K562 (cell line): ENCODE measurements at regions not wholly inside any gene's neighbourhood (a gene's known extent, or its start where the extent isn't known, plus 50 kb on each side); places are given as distances from the start of the nearest gene placed in this dataset.
A peak's percentile ranks its signal among the peaks of the same experiment; 100 is the strongest.

ENCODE experiments used
- ARNT ChIP-seq, 2 experiments: fragments of 450-650 bp; IDR thresholded peaks; 2 replicates each; pipeline ENCODE4 v1.6.1; 2016; ENCODE audit warnings: mild to moderate bottlenecking in 1 of 2
- ASH1L ChIP-seq: fragments of 450-650 bp; IDR thresholded peaks from 2 replicates; pipeline ENCODE4 v1.6.1; 2018; ENCODE audit warnings: borderline replicate concordance, mild to moderate bottlenecking, low read depth; ENCODE audit not compliant: partially characterized antibody
- ATF2 ChIP-seq: sonication (generic); formaldehyde crosslinking; IDR thresholded peaks from 2 replicates; pipeline ENCODE4 v1.8.1; 2022; ENCODE audit warnings: missing genetic modification reagents
- C11orf30 ChIP-seq: fragments of 450-650 bp; IDR thresholded peaks from 2 replicates; pipeline ENCODE4 v1.6.1; 2016; ENCODE audit warnings: low read depth, mild to moderate bottlenecking
- CBX3 ChIP-seq, 2 experiments: IDR thresholded peaks; 1 replicate in 1 of 2; 2 replicates in 1 of 2; pipeline ENCODE4 v1.6.1; 2012; ENCODE audit warnings: inconsistent platforms in 2 of 2, low read length in 2 of 2, borderline replicate concordance in 1 of 2, control low read depth in 1 of 2
- CREB3 ChIP-seq: fragments of 450-650 bp; conservative IDR thresholded peaks from 2 replicates; pipeline ENCODE4 v1.6.1; 2016; ENCODE audit warnings: missing genetic modification characterization, low read depth, mild to moderate bottlenecking, missing compliant biosample characterization, moderate library complexity
- KAT7 ChIP-seq: sonication (generic); formaldehyde crosslinking; IDR thresholded peaks from 2 replicates; pipeline ENCODE4 v1.8.0; 2022; ENCODE audit warnings: missing genetic modification reagents, mild to moderate bottlenecking, borderline replicate concordance
- KLF16 ChIP-seq: IDR thresholded peaks from 2 replicates; pipeline ENCODE4 v1.6.1; 2016; ENCODE audit warnings: antibody characterized with exemption
- MYBL2 ChIP-seq, 2 experiments: fragments of 450-650 bp in 1 of 2; sonication (generic) in 1 of 2; formaldehyde crosslinking in 1 of 2; IDR thresholded peaks; 2 replicates each; pipeline versions ENCODE4 v1.6.1 to v1.8.1; 2017 to 2022; ENCODE audit warnings: borderline replicate concordance in 1 of 2, inconsistent platforms in 1 of 2, low read depth in 1 of 2, mild to moderate bottlenecking in 1 of 2, missing genetic modification reagents in 1 of 2, moderate library complexity in 1 of 2
- NFE2 ChIP-seq: IDR thresholded peaks from 2 replicates; pipeline ENCODE4 v1.6.1; 2014; ENCODE audit warnings: antibody characterized with exemption, low read depth
- PHB2 ChIP-seq: fragments of 450-650 bp; IDR thresholded peaks from 2 replicates; pipeline ENCODE4 v1.6.1; 2017; ENCODE audit warnings: low read depth
- PKNOX1 ChIP-seq: fragments of 450-650 bp; IDR thresholded peaks from 2 replicates; pipeline ENCODE4 v1.6.1; 2016
- PRMT5 ChIP-seq: sonication (generic); formaldehyde crosslinking; IDR thresholded peaks from 2 replicates; pipeline ENCODE4 v1.5.0; 2020; ENCODE audit warnings: missing genetic modification reagents
- PTBP1 ChIP-seq: fragments of 200-400 bp; formaldehyde crosslinking; IDR thresholded peaks from 2 replicates; pipeline ENCODE4 v1.6.1; 2017; ENCODE audit warnings: low read depth, low read length
- RBFOX2 ChIP-seq: fragments of 200-400 bp; formaldehyde crosslinking; IDR thresholded peaks from 2 replicates; pipeline ENCODE4 v1.6.1; 2017; ENCODE audit warnings: low read depth, mild to moderate bottlenecking, low read length, moderate library complexity
- RBM17 ChIP-seq: fragments of 200-400 bp; formaldehyde crosslinking; IDR thresholded peaks from 2 replicates; pipeline ENCODE4 v1.6.1; 2017; ENCODE audit warnings: low read depth, mild to moderate bottlenecking, low read length, borderline replicate concordance
- UBTF ChIP-seq, 2 experiments: IDR thresholded peaks; 2 replicates each; pipeline ENCODE4 v1.6.1; 2012; ENCODE audit warnings: improper control_type of control experiment in 2 of 2, low read depth in 2 of 2, low read length in 2 of 2, borderline replicate concordance in 1 of 2
- ZNF655 ChIP-seq: fragments of 250-450 bp; sonication (Bioruptor Pico); IDR thresholded peaks from 2 replicates; pipeline ENCODE4 v1.5.0; 2021

GRCh38 chr6:26216886-26217713, 129.9 kb downstream of the HFE start (continued):
- no peak for TF ChIP-seq ASH1L
- TF ChIP-seq PHB2 = no peak
- TF ChIP-seq ARNT (IDR thresholded peaks at IDR 0.05) = peak; percentile 12 to 19; a peak in 2 of 4 replicates
- peak; percentile 59; the same call in 1 of the 2 replicates for TF ChIP-seq PRMT5 (CRISPR knock-in tag)
- TF ChIP-seq ATF2 (CRISPR knock-in tag) = no peak
- TF ChIP-seq KAT7 (CRISPR knock-in tag) = peak; percentile 90; the same call in 1 of the 2 replicates
- TF ChIP-seq MYBL2 (IDR thresholded peaks at IDR 0.05; ENCODE audit: low read depth) = no peak; the same call in 1 of the 2 replicates
- no peak for TF ChIP-seq MYBL2 (CRISPR knock-in tag; IDR thresholded peaks at IDR 0.05; ENCODE audit: borderline replicate concordance)
- 0 out of 2 replicates have a peak, but pooled peaks have one; percentile 28 for TF ChIP-seq NFE2
- TF ChIP-seq PTBP1 = peak; percentile 81; the same call in 1 of the 2 replicates
- peak; percentile 22; the same call in 1 of the 2 replicates for TF ChIP-seq ZNF655
- peak; percentile 64; the same call in 1 of the 2 replicates for TF ChIP-seq KLF16
- no peak for TF ChIP-seq RBM17
- peak; percentile 82 for TF ChIP-seq RBFOX2
- TF ChIP-seq UBTF (IDR thresholded peaks at IDR 0.05; ENCODE audit: borderline replicate concordance in 1 of 2, low read depth in 2 of 2, low read length in 2 of 2) = no peak
- no peak for TF ChIP-seq CREB3 (tag)
- TF ChIP-seq CBX3 (IDR thresholded peaks at IDR 0.05; ENCODE audit: borderline replicate concordance in 1 of 2, low read length in 2 of 2) = peak in 1 of 2 experiments; percentile 42; a peak in 1 of 3 replicates
- no peak for TF ChIP-seq C11orf30
- no peak; the same call in 1 of the 2 replicates for TF ChIP-seq PKNOX1
